ENCODE measurements at regions not wholly inside any gene's neighbourhood (a gene's known extent, or its start where the extent isn't known, plus 50 kb on each side); places are given as distances from the start of the nearest gene placed in this dataset.

DNA sequence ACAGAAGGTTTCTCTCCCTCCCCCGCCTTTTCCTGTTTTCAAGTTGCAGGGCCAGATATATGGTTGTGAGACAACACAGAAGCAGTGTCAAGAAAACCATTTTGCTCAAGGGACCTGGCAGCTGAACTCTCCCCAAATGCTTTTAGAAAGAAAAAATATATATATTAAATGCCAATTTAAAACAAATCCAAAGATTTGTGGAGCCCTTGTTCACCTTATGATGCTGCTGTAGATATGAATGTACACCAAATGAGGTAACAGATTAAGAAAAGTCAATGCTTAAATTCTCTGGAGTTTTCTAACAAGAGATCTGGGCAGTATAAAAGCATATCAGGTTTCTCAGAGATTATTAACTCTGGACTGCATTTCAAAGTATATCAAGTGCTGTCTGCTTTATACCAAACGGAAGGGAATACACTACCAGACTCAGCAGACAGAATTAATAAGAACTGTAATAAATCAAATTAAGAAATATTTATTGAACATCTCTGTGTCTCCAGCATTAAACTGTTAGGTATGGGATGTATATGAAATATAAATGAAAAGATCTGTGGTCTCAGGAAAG lies 357.5 kb downstream of the HDGFL1 start:
- TF ChIP-seq, protein P1, sequence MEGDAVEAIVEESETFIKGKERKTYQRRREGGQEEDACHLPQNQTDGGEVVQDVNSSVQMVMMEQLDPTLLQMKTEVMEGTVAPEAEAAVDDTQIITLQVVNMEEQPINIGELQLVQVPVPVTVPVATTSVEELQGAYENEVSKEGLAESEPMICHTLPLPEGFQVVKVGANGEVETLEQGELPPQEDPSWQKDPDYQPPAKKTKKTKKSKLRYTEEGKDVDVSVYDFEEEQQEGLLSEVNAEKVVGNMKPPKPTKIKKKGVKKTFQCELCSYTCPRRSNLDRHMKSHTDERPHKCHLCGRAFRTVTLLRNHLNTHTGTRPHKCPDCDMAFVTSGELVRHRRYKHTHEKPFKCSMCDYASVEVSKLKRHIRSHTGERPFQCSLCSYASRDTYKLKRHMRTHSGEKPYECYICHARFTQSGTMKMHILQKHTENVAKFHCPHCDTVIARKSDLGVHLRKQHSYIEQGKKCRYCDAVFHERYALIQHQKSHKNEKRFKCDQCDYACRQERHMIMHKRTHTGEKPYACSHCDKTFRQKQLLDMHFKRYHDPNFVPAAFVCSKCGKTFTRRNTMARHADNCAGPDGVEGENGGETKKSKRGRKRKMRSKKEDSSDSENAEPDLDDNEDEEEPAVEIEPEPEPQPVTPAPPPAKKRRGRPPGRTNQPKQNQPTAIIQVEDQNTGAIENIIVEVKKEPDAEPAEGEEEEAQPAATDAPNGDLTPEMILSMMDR (IDR thresholded peaks at IDR 0.05; ENCODE audit: low read depth, low read length) = no peak
- no peak for TF ChIP-seq EZH2phosphoT487 (IDR thresholded peaks at IDR 0.05; ENCODE audit: low read depth)

Measured in OCI-LY3 (cell line).